HG03175 (cell line): ENCODE measurements at regions not wholly inside any gene's neighbourhood (a gene's known extent, or its start where the extent isn't known, plus 50 kb on each side); places are given as distances from the start of the nearest gene placed in this dataset.

Source experiments
- ATAC-seq: cut with Tn5 transposase; IDR thresholded peaks from one replicate; pipeline ENCODE4 v1.9.1; 2021; ENCODE audit warnings: mild to moderate bottlenecking, moderate library complexity; ENCODE audit not compliant: unreplicated experiment

- peak; percentile 59 for ATAC-seq
Observed at GRCh38 chr9:115209601-115210306, 91.8 kb upstream of the TNC start.

- ATAC-seq, result no peak
Observed at GRCh38 chr9:115210699-115211098, 92.7 kb upstream of the TNC start.

- peak; percentile 66 for ATAC-seq
Observed at GRCh38 chr9:115211413-115212124, 93.6 kb upstream of the TNC start.

GRCh38 chr9:115212125-115212605 lies 94.2 kb upstream of the TNC start:
- ATAC-seq, result no peak

GRCh38 chr9:115212832-115213231 lies 94.9 kb upstream of the TNC start:
- no peak for ATAC-seq

- ATAC-seq, result no peak
Observed at GRCh38 chr9:115213818-115214334, 95.9 kb upstream of the TNC start.

GRCh38 chr9:115216873-115217272 lies 98.9 kb upstream of the TNC start:
- ATAC-seq, result no peak

GRCh38 chr9:115220319-115221005 lies 102.5 kb upstream of the TNC start:
- ATAC-seq, result no peak

GRCh38 chr9:115223471-115223870 lies 105.5 kb upstream of the TNC start:
- no peak for ATAC-seq

GRCh38 chr9:115225459-115226116 lies 107.6 kb upstream of the TNC start:
- no peak for ATAC-seq

- no peak for ATAC-seq
Observed at GRCh38 chr9:115226152-115226551, 108.2 kb upstream of the TNC start.

- ATAC-seq, result no peak
Observed at GRCh38 chr9:115229496-115229895, 111.5 kb upstream of the TNC start.

- no peak for ATAC-seq
Observed at GRCh38 chr9:115230924-115231515, 113.1 kb upstream of the TNC start.

GRCh38 chr9:115232181-115232774 lies 114.3 kb upstream of the TNC start:
- ATAC-seq, result no peak

GRCh38 chr9:115234094-115234493 lies 116.1 kb upstream of the TNC start:
- peak; percentile 93 for ATAC-seq

- no peak for ATAC-seq
Observed at GRCh38 chr9:115235221-115235620, 117.3 kb upstream of the TNC start.

GRCh38 chr9:115237385-115237998 lies 119.5 kb upstream of the TNC start:
- no peak for ATAC-seq

GRCh38 chr9:115240676-115241075 lies 122.7 kb upstream of the TNC start:
- ATAC-seq, result no peak

- no peak for ATAC-seq
Observed at GRCh38 chr9:115241641-115242040, 123.7 kb upstream of the TNC start.

- no peak for ATAC-seq
Observed at GRCh38 chr9:115249488-115249887, 131.5 kb upstream of the TNC start.
